H1 (cell line): ENCODE measurements at regions not wholly inside any gene's neighbourhood (a gene's known extent, or its start where the extent isn't known, plus 50 kb on each side); places are given as distances from the start of the nearest gene placed in this dataset.

Experiments
- CTCF ChIA-PET: fragments of 300-600 bp; sonication (Branson Sonifier 250); formaldehyde crosslinking; loops from one replicate; lab custom pipeline; 2021; ENCODE audit not compliant: partially characterized antibody; lab: Charles Lee
- POLR2A ChIA-PET: fragments of 300-600 bp; sonication (Branson Sonifier 250); formaldehyde crosslinking; loops from one replicate; lab custom pipeline; 2021; ENCODE audit warnings: inconsistent platforms; ENCODE audit not compliant: partially characterized antibody; lab: Charles Lee
- DNase-seq, 2 experiments: peaks; one replicate each; pipeline versions ENCODE4 v3.0.0 to v3.0.0-alpha.2; 2010 to 2022; ENCODE audit warnings: low spot score in 2 of 2, low read depth in 1 of 2, mixed read lengths in 1 of 2
- FAIRE-seq: peaks from 2 replicates; lab custom pipeline; 2011; peaks lifted over from hg19 to GRCh38; lab: Jason Lieb, UNC
- H2AFZ ChIP-seq: 2 replicates; pipeline ENCODE4 v1.8.1; 2012; ENCODE audit warnings: low read length, inconsistent platforms
- H2AK5ac ChIP-seq: 2 replicates; pipeline ENCODE4 v1.6.1; 2013; ENCODE audit warnings: low read depth, low read length
- H2BK120ac ChIP-seq: replicated peaks from 2 replicates; pipeline ENCODE3; 2013; ENCODE audit warnings: low read depth, low read length, inconsistent platforms
- H2BK12ac ChIP-seq: 2 replicates; pipeline ENCODE4 v1.6.1; 2013; ENCODE audit warnings: low read depth, low read length
- H2BK15ac ChIP-seq: 2 replicates; pipeline ENCODE4 v1.6.1; 2013; ENCODE audit warnings: low read length
- H2BK20ac ChIP-seq: 2 replicates; pipeline ENCODE4 v1.6.1; 2013; ENCODE audit warnings: low read length
- H2BK5ac ChIP-seq: 2 replicates; pipeline ENCODE4 v1.6.1; 2013; ENCODE audit warnings: low read depth, low read length
- H3K14ac ChIP-seq: 2 replicates; pipeline ENCODE4 v1.6.1; 2013; ENCODE audit warnings: inconsistent platforms; ENCODE audit not compliant: insufficient read length
- H3K18ac ChIP-seq: 2 replicates; pipeline ENCODE4 v1.6.1; 2013; ENCODE audit warnings: low read length; ENCODE audit errors: extremely low read depth
- H3K23ac ChIP-seq: 2 replicates; pipeline ENCODE4 v1.6.1; 2013; ENCODE audit warnings: inconsistent platforms; ENCODE audit not compliant: insufficient read length
- H3K23me2 ChIP-seq: 2 replicates; pipeline ENCODE4 v1.6.1; 2013; ENCODE audit warnings: low read depth, low read length
- H3K27ac ChIP-seq: 2 replicates; pipeline ENCODE4 v1.6.1; 2011; ENCODE audit warnings: low read depth, low read length, inconsistent platforms
- H3K27me3 ChIP-seq, 4 experiments: replicated peaks in 1 of 4; 1 replicate in 1 of 4; 2 replicates in 3 of 4; pipeline versions ENCODE4 v1.6.1 to v1.8.1; 2011 to 2013; ENCODE audit warnings: low read length in 3 of 4, mild to moderate bottlenecking in 3 of 4, inconsistent platforms in 2 of 4, mixed read lengths in 2 of 4, moderate library complexity in 1 of 4; ENCODE audit not compliant: control insufficient read depth in 3 of 4, insufficient read depth in 3 of 4; ENCODE audit errors: extremely low read depth in 1 of 4
- H3K36me3 ChIP-seq, 4 experiments: 2 replicates each; pipeline versions ENCODE4 v1.6.1 to v1.8.1; 2011 to 2013; ENCODE audit warnings: mild to moderate bottlenecking in 4 of 4, low read length in 3 of 4, moderate library complexity in 2 of 4, control low read depth in 1 of 4, inconsistent platforms in 1 of 4; ENCODE audit not compliant: insufficient read depth in 4 of 4, control insufficient read depth in 2 of 4
- H3K4ac ChIP-seq: replicated peaks from 2 replicates; pipeline ENCODE3; 2013; ENCODE audit warnings: low read length, low read depth, mixed read lengths, inconsistent platforms; ENCODE audit not compliant: insufficient read length
- H3K4me1 ChIP-seq, 4 experiments: replicated peaks in 1 of 4; 1 replicate in 1 of 4; 2 replicates in 3 of 4; pipeline versions ENCODE4 v1.6.1 to v1.8.1; 2011 to 2013; ENCODE audit warnings: low read length in 3 of 4, inconsistent platforms in 2 of 4, mixed read lengths in 1 of 4; ENCODE audit not compliant: insufficient read depth in 4 of 4, control insufficient read depth in 3 of 4
- H3K4me2 ChIP-seq, 2 experiments: 2 replicates each; pipeline versions ENCODE4 v1.6.1 to v1.8.1; 2011 to 2013; ENCODE audit warnings: low read depth in 2 of 2, low read length in 2 of 2, control low read depth in 1 of 2, inconsistent platforms in 1 of 2, mild to moderate bottlenecking in 1 of 2; ENCODE audit not compliant: insufficient read depth in 1 of 2
- H3K4me3 ChIP-seq, 4 experiments: fragments of 200-600, 300-600 bp in 1 of 4; sonication (generic), shearing (Covaris generic), sonication (Bioruptor Twin) in 1 of 4; 2 replicates each; pipeline versions ENCODE4 v1.5.1 to v1.8.1; 2011 to 2016; ENCODE audit warnings: low read length in 4 of 4, low read depth in 3 of 4, control low read depth in 2 of 4, inconsistent platforms in 2 of 4, mild to moderate bottlenecking in 2 of 4, mixed read lengths in 1 of 4, moderate library complexity in 1 of 4; ENCODE audit not compliant: insufficient read depth in 2 of 4; ENCODE audit errors: extremely low read depth in 1 of 4
- H3K56ac ChIP-seq: replicated peaks from 2 replicates; pipeline ENCODE3; 2013; ENCODE audit warnings: low read depth, mild to moderate bottlenecking, mixed read lengths, low read length, inconsistent platforms; ENCODE audit not compliant: insufficient read length
- H3K79me1 ChIP-seq: 2 replicates; pipeline ENCODE4 v1.6.1; 2013; ENCODE audit warnings: low read depth, low read length, control low read depth
- H3K79me2 ChIP-seq, 2 experiments: 2 replicates each; pipeline versions ENCODE4 v1.6.1 to v1.8.1; 2012 to 2013; ENCODE audit warnings: low read length in 2 of 2, mild to moderate bottlenecking in 2 of 2, inconsistent platforms in 1 of 2; ENCODE audit not compliant: insufficient read depth in 2 of 2, control insufficient read depth in 1 of 2
- H3K9ac ChIP-seq, 4 experiments: replicated peaks in 1 of 4; 1 replicate in 1 of 4; 2 replicates in 3 of 4; pipeline versions ENCODE4 v1.6.1 to v1.8.1; 2011 to 2013; ENCODE audit warnings: low read depth in 3 of 4, low read length in 3 of 4, control low read depth in 2 of 4, mild to moderate bottlenecking in 2 of 4, moderate library complexity in 2 of 4, inconsistent platforms in 1 of 4; ENCODE audit errors: extremely low read depth in 1 of 4
- H3K9me3 ChIP-seq, 2 experiments: 2 replicates each; pipeline versions ENCODE4 v1.6.1 to v1.8.1; 2012 to 2013; ENCODE audit warnings: mild to moderate bottlenecking in 2 of 2, moderate library complexity in 2 of 2, control low read depth in 1 of 2, inconsistent platforms in 1 of 2, low read depth in 1 of 2, low read length in 1 of 2, mixed read lengths in 1 of 2; ENCODE audit not compliant: insufficient read depth in 2 of 2
- H4K20me1 ChIP-seq, 2 experiments: replicated peaks in 1 of 2; 2 replicates each; pipeline versions ENCODE3 to v1.8.1; 2011 to 2013; ENCODE audit warnings: inconsistent platforms in 2 of 2, low read length in 2 of 2, mild to moderate bottlenecking in 1 of 2; ENCODE audit not compliant: insufficient read depth in 2 of 2, control insufficient read depth in 1 of 2
- H4K5ac ChIP-seq: 2 replicates; pipeline ENCODE4 v1.6.1; 2013; ENCODE audit warnings: low read length, low read depth, mixed read lengths, inconsistent platforms; ENCODE audit not compliant: insufficient read length
- H4K8ac ChIP-seq: 2 replicates; pipeline ENCODE4 v1.8.0; 2013; ENCODE audit warnings: mild to moderate bottlenecking, moderate library complexity, low read length, inconsistent platforms; ENCODE audit not compliant: insufficient read depth; ENCODE audit errors: extremely low read depth
- H4K91ac ChIP-seq: replicated peaks from 2 replicates; pipeline ENCODE3; 2013; ENCODE audit warnings: low read length, mixed read lengths, inconsistent platforms; ENCODE audit not compliant: insufficient read length
- BCL11A ChIP-seq, 2 experiments: IDR thresholded peaks; one replicate each; pipeline ENCODE4 v1.6.1; 2011; ENCODE audit warnings: low read depth in 2 of 2, low read length in 2 of 2, mild to moderate bottlenecking in 2 of 2
- EGR1 ChIP-seq: IDR thresholded peaks from 2 replicates; pipeline ENCODE4 v1.6.1; 2011; ENCODE audit warnings: low read depth, low read length, borderline replicate concordance
- FOSL1 ChIP-seq: IDR thresholded peaks from 2 replicates; pipeline ENCODE4 v1.6.1; 2011; ENCODE audit warnings: mild to moderate bottlenecking, low read depth, low read length, moderate library complexity; ENCODE audit not compliant: insufficient read depth
- RXRA ChIP-seq: IDR thresholded peaks from 2 replicates; pipeline ENCODE4 v1.6.1; 2011; ENCODE audit warnings: low read depth, mild to moderate bottlenecking, low read length, moderate library complexity; ENCODE audit not compliant: insufficient read depth
- SIX5 ChIP-seq: IDR thresholded peaks from 2 replicates; pipeline ENCODE4 v1.6.1; 2011; ENCODE audit warnings: mild to moderate bottlenecking, low read depth, low read length
- SP1 ChIP-seq: IDR thresholded peaks from 2 replicates; pipeline ENCODE4 v1.6.1; 2011; ENCODE audit warnings: low read depth, low read length
- ZNF274 ChIP-seq: IDR thresholded peaks from 2 replicates; pipeline ENCODE4 v1.7.0; 2012; ENCODE audit warnings: low read length, borderline replicate concordance; ENCODE audit errors: extremely low read depth
- WGBS, 2 experiments: shearing (Covaris generic) in 1 of 2; methylation state at CpG; one replicate each; pipeline versions ENCODE4 v1.1.6 to v1.1.7; 2013 to 2015; ENCODE audit warnings: low lambda C conversion rate in 2 of 2, mixed read lengths in 2 of 2, inconsistent platforms in 1 of 2, low coverage in 1 of 2, missing lambda C conversion rate in 1 of 2; ENCODE audit not compliant: insufficient replicate concordance in 2 of 2, insufficient coverage in 1 of 2, insufficient read length in 1 of 2; ENCODE audit errors: extremely low coverage in 1 of 2, missing lambda C conversion rate in 1 of 2; 5-methylcytosine and 5-hydroxymethylcytosine counted together
- TF ChIP-seq, protein P1 (sequence below): IDR thresholded peaks from 2 replicates; pipeline ENCODE4 v1.6.1; 2011; ENCODE audit warnings: low read length, improper control_type of control experiment
- TF ChIP-seq, protein P2 (sequence below), 3 experiments: IDR thresholded peaks; 1 replicate in 2 of 3; 2 replicates in 1 of 3; pipeline versions ENCODE4 v1.5.1 to v1.6.1; 2011; ENCODE audit warnings: low read length in 3 of 3, mild to moderate bottlenecking in 3 of 3, inconsistent platforms in 2 of 3, low read depth in 1 of 3, moderate library complexity in 1 of 3; ENCODE audit not compliant: insufficient read depth in 1 of 3; ENCODE audit errors: control extremely low read depth in 1 of 3

DNA sequence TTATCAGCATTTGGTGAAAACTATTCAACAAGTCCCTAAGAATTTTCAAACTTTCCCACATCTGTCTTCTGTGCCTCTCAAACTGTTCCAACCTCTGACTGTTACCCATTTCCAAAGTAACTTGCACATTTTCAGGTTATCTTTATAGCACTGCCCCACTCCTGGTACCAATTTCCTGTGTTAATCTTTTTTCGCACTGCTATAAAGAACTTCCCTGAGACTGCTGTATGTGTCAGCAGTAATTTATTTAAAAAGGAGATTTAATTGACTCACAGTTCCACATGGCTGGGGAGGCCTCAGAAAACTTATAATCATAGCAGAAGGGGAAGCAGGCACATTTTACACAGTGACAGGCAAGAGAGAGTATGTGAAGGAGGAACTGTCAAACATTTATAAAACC, 310.9 kb upstream of the SLITRK3 start:
- Histone ChIP-seq H2BK12ac (no peak overlapping the region), H2AFZ (no peak overlapping the region), H3K79me2 (no peaks in the 10 kb centered on the region), H2AK5ac (no peak overlapping the region), H2BK5ac (no peak overlapping the region), H3K9ac (no peak overlapping the region), H3K9me3 (0 out of 4 replicates have a peak, but pooled peaks cover 0 to 6% of the 10 kb centered on the region in 2 experiments), H3K79me1 (no peaks in the 10 kb centered on the region), H3K4me1 (no peaks in the 10 kb centered on the region), H3K27me3 (peaks cover 0 to 2% (median 0%) of the 10 kb centered on the region in 4 experiments; a peak in 1 of 7 replicates), H3K23ac (no peak overlapping the region), H2BK20ac (no peak overlapping the region), H4K5ac (no peak overlapping the region), H4K8ac (no peak overlapping the region), H3K36me3 (no peaks in the 10 kb centered on the region), H2BK120ac (no peak overlapping the region), H3K18ac (no peak overlapping the region), H4K91ac (no peak overlapping the region), H2BK15ac (no peak overlapping the region), H3K27ac (no peak overlapping the region), H3K23me2 (no peaks in the 10 kb centered on the region), H4K20me1 (no peaks in the 10 kb centered on the region), H3K14ac (no peak overlapping the region), H3K4me3 (no peak overlapping the region), H3K4ac (no peak overlapping the region), H3K4me2 (no peak overlapping the region), H3K56ac (no peak overlapping the region)
- CTCF ChIA-PET: no interaction called here
- 93% methylated on average over 1 of the region's 1 CpG; no CpG with 5 or more reads in 1 of the 2 experiments for WGBS, 2 experiments
- DNase-seq (no peak), FAIRE-seq (no peak)
- POLR2A ChIA-PET: no interaction called here
- TF ChIP-seq, protein P1, sequence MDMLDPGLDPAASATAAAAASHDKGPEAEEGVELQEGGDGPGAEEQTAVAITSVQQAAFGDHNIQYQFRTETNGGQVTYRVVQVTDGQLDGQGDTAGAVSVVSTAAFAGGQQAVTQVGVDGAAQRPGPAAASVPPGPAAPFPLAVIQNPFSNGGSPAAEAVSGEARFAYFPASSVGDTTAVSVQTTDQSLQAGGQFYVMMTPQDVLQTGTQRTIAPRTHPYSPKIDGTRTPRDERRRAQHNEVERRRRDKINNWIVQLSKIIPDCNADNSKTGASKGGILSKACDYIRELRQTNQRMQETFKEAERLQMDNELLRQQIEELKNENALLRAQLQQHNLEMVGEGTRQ: no peak
- TF ChIP-seq BCL11A (IDR thresholded peaks at IDR 0.05; ENCODE audit: low read depth in 2 of 2, low read length in 2 of 2) (no peak), FOSL1 (no peak), RXRA (no peak), EGR1 (no peak), ZNF274 (no peak), SP1 (no peak), SIX5 (no peak)
- TF ChIP-seq, protein P2, sequence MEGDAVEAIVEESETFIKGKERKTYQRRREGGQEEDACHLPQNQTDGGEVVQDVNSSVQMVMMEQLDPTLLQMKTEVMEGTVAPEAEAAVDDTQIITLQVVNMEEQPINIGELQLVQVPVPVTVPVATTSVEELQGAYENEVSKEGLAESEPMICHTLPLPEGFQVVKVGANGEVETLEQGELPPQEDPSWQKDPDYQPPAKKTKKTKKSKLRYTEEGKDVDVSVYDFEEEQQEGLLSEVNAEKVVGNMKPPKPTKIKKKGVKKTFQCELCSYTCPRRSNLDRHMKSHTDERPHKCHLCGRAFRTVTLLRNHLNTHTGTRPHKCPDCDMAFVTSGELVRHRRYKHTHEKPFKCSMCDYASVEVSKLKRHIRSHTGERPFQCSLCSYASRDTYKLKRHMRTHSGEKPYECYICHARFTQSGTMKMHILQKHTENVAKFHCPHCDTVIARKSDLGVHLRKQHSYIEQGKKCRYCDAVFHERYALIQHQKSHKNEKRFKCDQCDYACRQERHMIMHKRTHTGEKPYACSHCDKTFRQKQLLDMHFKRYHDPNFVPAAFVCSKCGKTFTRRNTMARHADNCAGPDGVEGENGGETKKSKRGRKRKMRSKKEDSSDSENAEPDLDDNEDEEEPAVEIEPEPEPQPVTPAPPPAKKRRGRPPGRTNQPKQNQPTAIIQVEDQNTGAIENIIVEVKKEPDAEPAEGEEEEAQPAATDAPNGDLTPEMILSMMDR (IDR thresholded peaks at IDR 0.05; ENCODE audit: control extremely low read depth in 1 of 3, insufficient read depth in 1 of 3, low read depth in 1 of 3, low read length in 3 of 3): no peak
